Endometrium (tissue), 2 donors: ENCODE measurements at regions not wholly inside any gene's neighbourhood (a gene's known extent, or its start where the extent isn't known, plus 50 kb on each side); places are given as distances from the start of the nearest gene placed in this dataset.
"Not testable (repeated sequence)": the region's sequence is repeated elsewhere in the genome, so short reads cannot be mapped to it uniquely, and the experiment has no call there.

Source experiments
- FAIRE-seq: peaks from 2 replicates; lab custom pipeline; 2012; peaks lifted over from hg19 to GRCh38; lab: Jason Lieb, UNC
- donor health status: control.
- donor health status: control.

DNA sequence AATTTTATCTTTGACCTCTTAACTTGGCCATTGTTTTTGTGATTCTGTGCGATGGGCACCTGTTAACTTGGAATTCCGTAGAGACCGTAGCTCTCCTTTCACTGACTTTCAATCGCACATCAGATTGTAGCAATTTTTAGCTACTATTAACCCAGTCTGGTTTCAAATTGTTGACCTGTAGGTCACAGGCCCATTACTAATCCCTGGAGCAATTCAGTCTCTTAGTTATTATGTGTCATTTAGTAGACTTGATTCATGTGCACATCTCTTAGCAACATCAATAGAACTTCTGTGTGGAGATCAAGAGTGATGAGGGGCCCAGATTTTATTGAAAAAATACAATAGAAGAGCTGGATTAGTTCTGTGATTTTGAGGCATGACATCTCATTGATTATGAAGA lies 549.6 kb upstream of the SLC10A2 start:
- no peak for FAIRE-seq

DNA sequence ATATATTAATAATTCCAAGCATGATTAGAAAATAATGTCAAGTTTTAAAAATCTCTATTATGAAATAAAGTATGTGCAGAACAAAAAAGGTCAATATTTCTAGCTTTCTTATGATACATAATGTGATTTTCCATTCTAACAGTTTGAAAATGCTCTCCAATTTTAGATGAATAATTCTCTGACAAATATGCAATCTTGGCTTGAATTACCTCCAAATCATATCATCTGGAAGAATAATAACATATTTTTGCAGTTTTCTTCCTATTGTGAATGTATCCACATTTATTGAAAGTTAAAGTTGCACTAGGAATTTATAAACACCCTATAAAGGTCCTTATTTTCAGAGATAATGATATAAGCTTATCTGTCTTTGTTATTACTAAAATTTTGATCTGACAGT lies 548.5 kb upstream of the SLC10A2 start:
- FAIRE-seq = no peak

DNA sequence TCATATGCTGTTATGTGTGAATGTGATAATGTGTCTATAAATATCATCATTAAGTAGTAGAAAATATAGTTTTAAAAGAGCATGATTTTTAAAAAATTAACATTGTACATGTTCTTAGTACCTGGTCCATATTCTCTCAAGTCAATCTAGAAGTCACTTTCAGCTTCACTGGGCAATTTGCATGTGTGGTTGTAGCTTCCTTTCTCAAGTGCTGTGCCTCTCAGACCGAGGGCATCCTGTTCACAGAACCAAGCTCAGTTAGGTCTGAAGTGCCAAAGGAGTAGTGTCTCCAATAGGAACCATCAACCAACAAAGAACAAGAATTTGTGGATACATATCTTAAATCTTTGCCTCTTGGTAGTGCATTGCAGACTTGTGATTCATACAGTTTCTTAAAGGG lies 541.8 kb upstream of the SLC10A2 start:
- no peak for FAIRE-seq

DNA sequence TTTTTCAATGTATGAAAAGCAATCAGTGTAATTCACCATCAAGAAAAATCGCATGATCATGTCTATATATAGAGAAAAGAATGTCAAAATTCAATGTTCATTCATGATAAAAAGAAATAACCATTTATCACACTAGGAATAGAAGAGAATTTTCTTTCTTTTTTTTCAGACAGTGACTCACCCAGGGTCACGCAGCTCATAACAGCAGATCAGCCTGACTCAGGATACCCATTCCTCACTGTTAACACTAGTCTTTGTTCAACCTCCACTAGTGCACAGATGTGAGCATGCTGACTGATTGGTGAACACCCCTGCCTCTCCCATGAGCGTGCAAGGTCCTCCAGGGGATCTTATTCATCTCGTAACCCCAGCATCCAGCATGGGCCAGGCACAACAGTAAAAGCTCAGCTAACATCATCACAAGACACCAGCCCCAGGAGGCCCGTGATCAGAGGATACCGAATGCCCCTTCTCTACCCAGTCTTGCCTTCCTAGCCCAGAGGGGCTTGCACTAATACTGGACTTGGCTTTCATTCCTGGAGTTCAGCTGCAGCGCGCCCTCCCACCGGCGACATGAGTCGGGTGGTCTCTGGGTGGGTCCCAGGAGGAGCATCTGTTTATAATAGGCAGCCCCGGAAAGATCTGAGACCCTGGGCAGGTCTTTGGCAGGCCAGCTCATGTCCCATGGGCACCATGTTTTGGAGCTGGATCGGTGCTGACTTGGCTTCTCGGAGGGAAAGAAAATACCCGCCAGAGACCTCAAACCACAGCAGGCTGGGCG lies 539.5 kb upstream of the SLC10A2 start:
- FAIRE-seq = no peak

DNA sequence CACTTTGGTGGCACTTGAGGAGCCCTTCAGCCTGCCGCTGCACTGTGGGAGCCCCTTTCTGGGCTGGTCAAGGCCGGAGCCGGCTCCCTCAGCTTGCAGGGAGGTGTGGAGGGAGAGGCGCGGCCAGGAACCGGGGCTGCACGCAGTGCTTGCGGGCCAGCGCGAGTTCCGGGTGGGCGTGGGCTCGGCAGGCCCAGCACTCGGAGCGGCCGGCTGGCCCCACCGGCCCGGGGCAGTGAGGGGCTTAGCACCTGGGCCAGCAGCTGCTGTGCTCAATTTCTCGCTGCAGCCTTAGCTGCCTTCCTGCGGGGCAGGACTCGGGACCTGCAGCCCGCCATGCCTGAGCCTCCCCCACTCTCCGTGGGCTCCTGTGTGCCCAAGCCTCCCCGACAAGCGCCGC lies 533.7 kb upstream of the SLC10A2 start:
- FAIRE-seq = not testable (repeated sequence)

DNA sequence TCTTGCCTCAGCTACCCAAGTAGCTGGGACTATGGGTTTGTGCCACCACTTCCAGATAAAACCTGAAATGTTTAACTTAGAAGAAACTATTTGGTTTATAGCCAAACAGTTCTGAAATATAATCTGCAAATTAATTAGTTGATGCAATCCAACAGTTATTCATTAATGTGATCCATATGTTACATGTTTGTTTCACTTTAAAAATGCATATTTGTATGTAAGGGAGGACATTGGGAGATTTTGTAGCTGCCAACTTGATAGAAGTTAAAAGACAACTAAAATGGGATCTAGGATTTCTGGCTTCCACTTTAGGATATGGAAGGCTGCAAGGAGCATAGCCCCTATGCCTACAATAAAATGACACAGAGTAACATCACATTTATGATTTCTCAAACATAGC lies 532.5 kb upstream of the SLC10A2 start:
- no peak for FAIRE-seq

DNA sequence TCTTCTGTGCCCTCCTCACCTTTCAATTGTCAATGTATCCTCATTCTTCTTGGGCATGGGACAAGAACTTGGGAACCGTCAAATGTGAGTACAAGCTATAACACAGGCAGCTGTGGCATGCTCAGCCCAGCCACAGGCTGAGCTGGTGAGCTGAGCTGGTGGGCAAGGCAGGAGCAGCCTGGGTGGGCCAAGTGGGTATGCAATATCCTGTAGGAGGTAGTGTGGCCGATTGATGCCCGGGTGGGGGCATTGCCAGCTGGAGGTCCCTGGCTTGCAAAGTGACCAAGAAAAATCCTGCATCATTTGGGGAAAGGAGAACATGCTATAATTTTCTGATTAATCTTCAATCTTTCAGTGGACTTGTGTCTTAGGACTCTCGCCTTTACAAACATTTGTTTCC lies 507.2 kb upstream of the SLC10A2 start:
- no peak for FAIRE-seq

DNA sequence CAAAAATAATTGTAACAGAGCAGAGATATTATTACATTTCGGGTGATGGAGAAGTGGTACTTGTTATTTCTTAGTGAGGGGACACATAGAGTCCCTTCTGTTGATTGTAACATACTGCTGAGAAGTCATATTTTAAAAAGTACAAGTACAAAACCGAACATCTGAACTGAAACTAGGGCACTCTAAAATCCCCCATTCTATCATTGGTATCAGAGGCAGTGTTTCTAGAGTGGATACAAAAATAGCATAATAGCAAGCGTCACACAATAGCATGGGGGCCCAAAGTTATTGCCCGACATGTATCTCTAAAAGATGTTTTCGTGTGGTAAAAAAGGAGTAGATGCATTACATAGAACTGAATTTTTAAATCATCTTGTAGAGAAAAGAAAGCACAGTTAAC lies 502.1 kb upstream of the SLC10A2 start:
- no peak for FAIRE-seq

DNA sequence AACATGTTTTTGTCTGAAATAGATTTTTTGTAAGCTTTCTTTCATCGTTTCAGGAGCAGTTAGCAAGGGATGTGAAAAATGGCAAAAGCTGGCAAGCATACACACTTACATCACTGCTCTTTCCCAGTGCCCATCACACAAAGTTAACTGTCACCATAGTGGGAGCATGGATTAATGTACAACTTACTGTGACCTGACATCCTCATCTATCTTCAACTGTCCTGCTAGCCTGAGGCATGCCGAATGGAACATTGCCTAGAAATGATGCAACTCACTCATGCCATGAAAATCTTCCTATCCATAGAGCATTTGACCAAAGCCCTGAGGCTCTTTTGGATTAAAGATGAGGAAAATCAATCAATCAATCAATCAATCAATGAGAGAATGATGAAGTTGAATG lies 491.7 kb upstream of the SLC10A2 start:
- no peak for FAIRE-seq

DNA sequence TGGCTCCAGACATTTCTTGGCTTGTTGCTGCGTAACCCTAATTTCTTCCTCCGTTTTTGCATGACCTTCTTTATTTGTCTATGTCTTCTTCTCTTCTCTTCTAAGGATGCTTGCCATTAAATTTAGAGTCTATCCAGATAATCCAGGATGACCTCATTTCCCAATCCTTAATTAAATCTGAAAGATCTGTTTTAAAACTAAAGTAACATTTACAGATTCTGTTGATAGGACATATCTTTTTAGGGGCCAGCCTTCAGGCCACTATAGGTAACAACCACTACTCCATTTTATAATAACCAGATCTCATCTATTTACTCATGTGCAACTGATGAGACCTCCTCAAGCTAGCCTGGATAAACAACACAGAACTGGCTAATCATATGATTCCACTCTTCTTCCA lies 490.5 kb upstream of the SLC10A2 start:
- no peak for FAIRE-seq

DNA sequence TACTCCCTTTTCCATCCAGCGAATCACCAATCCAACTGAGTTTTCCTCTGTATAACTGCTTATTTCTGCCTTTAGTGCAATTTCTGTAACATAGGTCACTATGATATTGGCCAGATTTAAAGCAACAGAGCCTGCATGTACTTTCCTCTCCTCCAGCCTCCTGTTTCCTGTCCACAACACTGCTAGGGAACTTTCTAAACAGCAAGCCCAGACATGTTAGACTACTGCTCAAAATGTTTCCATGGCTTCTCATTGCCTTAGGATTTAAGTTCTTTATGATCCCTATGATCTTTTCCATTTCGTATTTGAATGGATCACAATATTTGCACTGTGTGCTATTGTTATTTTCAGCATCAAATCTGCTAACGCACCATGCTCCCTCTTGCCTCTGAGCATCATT lies 481.7 kb upstream of the SLC10A2 start:
- no peak for FAIRE-seq

DNA sequence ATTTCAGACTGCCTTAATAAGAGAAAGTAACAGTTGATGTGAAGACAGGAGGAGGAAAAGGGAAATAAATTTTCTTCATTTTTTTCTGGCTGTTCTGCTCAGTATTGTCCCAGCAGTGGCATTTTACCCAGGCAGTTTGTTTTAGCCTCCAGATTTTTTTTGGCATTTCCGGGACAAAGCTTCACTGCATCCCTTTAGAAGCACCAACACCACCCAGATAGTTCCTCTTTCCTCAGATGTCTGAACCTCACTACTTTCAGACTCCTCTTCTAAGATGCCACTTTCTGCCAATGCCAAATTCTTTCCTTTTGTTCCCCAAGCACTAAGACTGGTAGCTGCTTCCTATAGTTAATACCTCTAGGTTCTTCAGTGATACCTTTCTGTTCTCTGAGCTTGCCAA lies 480.1 kb upstream of the SLC10A2 start:
- FAIRE-seq = no peak

DNA sequence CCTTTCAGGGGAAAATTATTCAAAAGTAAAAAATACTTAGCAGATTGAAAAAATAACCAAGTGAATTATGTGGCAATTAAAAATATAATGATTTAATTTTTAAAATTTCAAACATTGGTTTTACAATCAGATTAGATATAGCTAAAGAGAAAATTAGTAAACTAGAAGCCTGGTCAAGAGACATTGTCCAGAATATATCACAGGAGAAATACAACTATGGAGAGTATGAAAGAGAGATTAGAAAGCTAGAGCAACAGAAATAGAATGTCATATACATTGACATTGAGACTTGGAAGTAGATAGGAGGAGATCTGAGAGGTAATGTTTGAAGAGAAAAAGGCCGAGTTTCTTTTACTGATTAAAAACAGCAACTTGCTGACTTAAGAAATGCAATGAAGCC lies 476.4 kb upstream of the SLC10A2 start:
- FAIRE-seq = no peak

DNA sequence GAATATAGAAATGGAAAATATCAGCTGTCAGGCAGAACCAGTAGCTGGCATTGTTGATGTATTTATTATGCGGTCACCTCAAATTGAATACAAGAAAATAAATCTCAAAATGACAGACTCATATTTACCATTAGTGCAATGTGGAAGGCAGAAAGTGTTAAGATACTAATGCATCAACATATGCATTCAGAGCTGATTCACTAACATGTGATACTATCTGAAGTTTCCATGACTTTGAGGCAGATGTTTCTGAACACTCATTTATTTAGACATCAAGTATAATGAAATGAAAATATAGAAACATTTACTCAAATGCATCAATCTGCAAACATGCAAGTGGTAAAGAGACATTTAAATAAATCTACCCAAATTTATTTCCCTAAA lies 474.2 kb upstream of the SLC10A2 start:
- no peak for FAIRE-seq

DNA sequence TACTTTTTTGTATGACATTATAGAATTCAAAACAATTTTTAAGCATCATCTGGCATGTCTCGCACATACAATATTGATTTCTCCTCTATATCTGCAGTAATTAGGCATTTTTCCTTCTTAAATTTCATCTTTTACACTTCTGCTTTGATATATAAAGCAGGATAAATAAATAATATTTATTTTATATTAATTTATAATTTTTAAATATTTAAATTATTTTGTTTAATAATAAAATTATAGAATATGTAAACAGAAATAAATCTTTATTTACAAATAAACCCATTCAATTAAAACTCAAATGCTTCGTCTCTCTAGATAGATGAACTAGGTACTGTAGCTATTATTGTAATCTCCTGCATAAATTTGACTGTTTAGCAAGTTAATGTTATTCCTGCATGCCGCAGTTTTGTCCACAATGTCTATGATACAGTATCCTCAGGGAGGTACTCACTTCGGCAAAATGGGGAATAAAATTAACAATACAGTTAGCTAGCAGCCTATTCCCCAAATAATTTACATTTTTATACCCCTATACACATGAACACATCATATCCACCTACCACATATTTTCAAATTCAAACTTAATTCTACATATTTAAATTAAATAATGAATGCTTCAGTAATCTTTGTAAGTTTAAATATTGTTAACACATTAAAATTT lies 473.6 kb upstream of the SLC10A2 start:
- peak; percentile 4 for FAIRE-seq

DNA sequence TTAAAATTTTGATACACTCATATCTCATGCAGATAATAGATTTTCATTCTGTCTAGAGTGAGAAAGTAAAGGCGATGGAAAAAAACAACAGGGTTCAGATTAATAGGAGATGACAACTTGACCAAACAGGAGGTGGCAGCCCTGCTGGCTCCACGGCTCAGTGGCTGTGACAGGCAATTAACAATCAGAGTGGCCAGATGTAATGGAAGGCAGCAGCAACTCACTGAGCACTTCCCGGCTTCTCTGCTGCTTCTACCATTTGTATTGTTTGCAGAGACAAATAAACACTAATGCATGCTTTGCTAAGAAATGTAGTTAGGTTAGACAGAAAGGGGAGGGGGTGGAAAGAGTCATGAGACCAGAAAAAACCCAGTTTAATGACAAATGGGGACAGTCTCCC lies 473.0 kb upstream of the SLC10A2 start:
- FAIRE-seq = no peak

DNA sequence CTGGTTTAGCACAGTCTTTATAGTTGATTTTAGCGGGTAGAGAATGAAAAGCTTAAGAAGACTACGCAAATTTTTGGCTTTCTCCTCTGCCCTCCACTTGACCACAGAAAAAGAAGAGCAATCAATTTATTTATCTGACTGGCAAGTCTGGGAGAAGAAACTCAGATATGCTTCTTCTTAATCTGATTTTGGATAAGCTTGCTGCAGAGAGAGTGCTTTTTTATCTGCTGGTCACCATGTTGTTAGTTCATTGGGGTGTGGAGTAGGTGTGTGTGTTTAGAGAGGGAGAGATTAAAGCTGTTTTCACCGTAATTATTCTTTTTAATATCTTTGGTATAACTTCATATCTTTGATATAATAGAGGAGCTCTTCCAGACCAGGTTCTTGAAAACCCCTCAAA lies 471.4 kb upstream of the SLC10A2 start:
- FAIRE-seq = no peak

DNA sequence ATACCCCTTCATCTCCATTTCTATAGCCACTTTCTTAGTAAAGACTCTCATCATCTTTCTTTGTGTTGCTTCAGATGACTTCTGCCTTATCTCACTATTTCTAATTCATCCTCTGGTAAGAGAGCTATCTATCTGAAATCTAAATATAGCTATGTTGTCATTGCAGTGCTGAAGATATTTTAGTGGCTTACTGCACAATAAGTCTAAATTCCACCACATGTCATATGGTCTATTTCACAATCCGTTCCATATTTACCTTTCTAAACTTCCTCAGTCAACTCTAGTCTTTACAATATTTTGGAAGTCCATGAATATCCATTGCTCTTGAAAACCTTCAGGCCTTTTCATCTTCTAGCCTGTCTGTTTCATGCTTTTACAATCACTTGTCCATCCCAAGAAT lies 465.1 kb upstream of the SLC10A2 start:
- no peak for FAIRE-seq

DNA sequence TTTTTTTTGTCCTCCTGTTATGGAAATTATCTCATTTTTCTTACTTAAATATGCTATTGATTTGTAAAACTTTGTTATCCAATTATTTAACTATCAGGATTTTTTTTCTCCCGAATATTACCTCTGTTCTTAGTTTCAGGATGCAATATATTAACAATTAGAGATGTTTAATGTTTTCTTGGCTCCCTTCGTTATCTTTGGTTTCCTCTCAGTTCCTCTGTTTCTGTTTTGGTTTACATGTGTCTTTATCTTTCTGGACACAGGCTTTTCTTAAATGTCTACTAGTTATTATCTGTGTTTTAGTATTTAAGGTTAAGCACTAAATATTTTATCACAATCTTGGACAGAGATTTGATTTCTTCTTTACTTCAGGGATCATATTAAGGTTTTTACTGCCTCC lies 462.2 kb upstream of the SLC10A2 start:
- FAIRE-seq = no peak

DNA sequence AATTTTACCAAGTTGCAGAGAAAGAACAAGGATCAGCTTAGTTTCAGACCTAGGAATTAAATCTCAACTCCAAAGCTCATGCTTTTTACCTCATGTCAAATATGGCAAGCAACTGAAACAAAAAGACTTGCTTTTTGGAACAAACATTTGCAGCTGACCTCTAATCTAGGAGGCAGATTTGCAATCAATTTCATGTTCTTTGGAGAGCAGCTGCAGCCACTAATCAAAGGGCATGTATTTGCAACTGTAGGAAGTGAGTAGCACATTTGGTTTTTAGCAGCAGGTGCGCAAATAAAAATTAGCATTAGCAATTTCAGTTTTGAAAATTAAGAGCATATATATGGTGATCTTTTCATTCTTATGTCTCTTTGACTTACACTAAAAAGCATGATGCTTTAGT lies 459.3 kb upstream of the SLC10A2 start:
- FAIRE-seq = no peak

DNA sequence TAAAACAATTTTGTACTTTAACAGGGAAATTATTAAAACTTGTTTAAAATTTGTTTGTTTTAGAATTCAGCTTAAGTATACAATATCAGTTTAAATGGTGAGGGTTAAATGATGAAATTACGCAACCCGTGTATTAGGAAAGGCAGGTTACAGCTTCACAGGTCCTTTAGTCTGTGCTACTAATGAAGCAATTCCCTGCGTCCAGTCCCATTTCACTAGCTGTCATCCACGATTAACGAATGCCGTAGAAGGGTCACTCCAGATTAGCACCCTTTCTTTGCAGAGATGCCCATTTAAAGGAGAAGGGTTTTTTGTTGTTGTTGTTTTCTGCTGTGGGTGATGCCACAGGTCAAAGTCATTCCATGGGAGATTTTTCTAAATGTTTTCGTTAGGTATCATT lies 457.6 kb upstream of the SLC10A2 start:
- FAIRE-seq = no peak

DNA sequence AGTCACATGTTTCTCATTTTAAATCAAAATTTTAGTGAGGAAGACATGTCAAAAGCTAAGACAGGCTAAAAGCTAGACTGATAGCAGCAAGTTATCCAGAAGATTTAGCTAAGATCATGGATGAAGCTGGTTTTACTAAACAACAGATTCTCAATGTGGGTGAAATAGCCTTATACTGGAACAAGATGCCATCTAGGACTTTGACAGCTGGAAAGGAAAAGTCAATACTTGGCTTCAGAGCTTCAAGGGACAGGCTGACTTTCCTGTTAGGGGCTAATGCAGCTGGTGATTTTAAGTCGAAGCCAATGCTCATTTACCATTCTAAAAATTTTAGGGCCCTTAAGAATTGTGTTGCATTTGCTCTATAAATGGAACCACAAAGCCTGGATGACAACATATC lies 455.3 kb upstream of the SLC10A2 start:
- FAIRE-seq = no peak

DNA sequence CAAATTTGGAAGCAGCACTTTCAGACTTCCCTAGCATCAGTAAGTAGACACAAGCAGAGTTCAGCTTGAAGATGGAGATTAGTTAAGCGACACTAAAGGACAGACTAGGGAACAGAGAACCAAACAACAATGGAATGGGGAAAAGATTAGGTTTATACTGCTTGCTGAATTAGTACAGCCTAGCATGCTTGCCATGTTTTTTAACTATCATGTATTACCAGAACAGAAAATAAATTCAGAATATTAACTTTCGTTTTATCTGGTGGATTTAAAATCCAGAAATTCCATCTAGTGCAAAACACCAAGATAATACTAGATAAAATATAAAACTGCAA lies 451.5 kb upstream of the SLC10A2 start:
- FAIRE-seq = no peak

DNA sequence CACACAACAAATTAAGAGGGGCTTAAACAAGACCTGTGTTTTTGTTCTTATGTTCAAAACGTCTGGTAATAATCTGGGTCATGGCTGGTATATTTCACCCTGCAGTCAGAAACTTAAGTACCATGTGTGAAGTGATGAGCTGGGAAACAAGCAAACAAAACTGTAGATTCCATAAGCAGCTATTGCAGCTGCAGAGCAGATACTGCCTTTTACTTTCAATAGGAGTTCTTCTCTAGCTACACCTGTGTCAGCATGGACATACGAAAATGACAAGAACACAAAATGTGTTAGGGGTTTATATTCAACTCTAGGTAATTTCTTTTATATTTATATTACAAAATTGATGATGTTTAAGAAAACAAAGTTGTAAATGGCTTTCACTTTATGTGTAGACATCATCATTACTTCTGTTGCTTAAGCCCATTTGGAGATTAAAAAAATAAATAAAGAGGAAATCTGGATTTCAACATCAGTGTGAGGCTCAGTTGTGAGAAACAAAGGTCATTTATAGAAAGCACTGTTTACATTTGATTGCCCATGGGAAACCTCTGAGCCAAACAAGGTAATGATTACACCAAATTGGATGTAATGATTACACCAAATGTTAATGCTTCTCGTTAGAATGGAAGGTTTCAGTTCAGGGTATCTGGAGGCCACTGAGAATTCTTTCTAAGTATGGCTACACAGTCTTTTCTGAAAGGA lies 451.0 kb upstream of the SLC10A2 start:
- FAIRE-seq = no peak
